Left renal pelvis (tissue), 4 donors: ENCODE measurements at regions not wholly inside any gene's neighbourhood (a gene's known extent, or its start where the extent isn't known, plus 50 kb on each side); places are given as distances from the start of the nearest gene placed in this dataset.

ENCODE experiments used
- DNase-seq, 4 donors: peaks; one replicate each; pipeline ENCODE4 v3.0.0-alpha.2; 2013; ENCODE audit warnings: low read depth in 4 of 4, low spot score in 3 of 4

DNA sequence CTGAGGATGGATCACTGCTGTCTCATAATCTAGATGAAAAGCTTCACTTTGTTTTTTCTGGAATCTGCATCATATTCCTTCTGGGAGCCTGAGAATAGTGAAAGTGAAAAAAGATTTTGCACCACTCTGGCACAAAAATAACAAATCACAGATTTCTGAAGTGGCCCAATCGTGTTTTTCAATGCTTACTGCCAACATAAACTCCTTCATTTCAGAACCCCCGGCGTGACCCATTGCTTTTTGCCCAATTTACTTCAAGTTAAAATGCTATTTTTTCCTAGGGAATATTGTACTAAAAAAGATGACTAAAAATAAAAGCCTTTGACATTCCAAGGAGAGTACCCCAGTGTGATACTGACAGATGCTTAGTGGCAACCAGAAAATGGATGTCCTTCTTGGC is 53.7 kb upstream of the ANK3 start:
- no peak for DNase-seq

- no peak for DNase-seq
These were observed 51.8 kb upstream of the ANK3 start for GRCh38 chr10:60441515-60441914.

DNA sequence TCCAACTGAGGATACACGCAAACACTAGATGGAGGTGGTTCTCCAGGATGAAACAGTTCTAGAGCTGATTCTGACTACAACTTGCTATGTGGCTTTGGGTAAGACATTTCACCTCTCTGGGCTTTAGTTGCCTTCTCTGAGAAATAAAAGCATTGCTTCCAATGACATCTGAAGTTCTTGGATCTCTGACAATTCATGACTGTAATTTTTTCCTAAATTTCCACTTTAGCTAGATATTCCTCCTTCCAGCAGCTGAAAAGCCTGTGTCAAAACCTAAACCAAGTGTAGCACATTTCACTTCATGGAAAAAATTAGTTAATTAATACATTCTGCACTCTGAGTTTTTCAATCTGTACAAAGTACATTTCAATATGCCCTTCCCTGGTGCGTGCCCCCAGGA is 50.0 kb upstream of the ANK3 start:
- DNase-seq: no peak
